ENCODE measurements at regions not wholly inside any gene's neighbourhood (a gene's known extent, or its start where the extent isn't known, plus 50 kb on each side); places are given as distances from the start of the nearest gene placed in this dataset.

- no peaks in the 10 kb centered on the region for H3K9me3 ChIP-seq (replicated peaks; ENCODE audit: control insufficient read depth, insufficient read depth, low read length)
- no peaks in the 10 kb centered on the region for H3K27me3 ChIP-seq (ENCODE audit: control insufficient read depth in 2 of 2, insufficient read depth in 2 of 2, low read length in 2 of 2)
- no peaks in the 10 kb centered on the region for H3K9me1 ChIP-seq (replicated peaks; ENCODE audit: control insufficient read depth, extremely low read depth, insufficient read depth, low read length)
- dilution Hi-C loops (cut with MboI; ENCODE audit: extremely low pct_ligation_motif_present, low sequenced_read_pairs) = no loop called here
- H3K9ac ChIP-seq (replicated peaks; ENCODE audit: extremely low read depth, insufficient read depth, low read length) = no peak overlapping the region
- H3K4me1 ChIP-seq (ENCODE audit: control insufficient read depth, extremely low read depth, insufficient read depth, low read length) = no peaks in the 10 kb centered on the region
- no peak overlapping the region for H3K4me2 ChIP-seq (ENCODE audit: insufficient read depth, low read length)
- TF ChIP-seq JUN (IDR thresholded peaks at IDR 0.05; ENCODE audit: borderline replicate concordance, insufficient read depth, insufficient read length, low read depth) = no peak
- no peak for TF ChIP-seq MYC (IDR thresholded peaks at IDR 0.05; ENCODE audit: low read depth, low read length)
- no peak for TF ChIP-seq POLR2A (IDR thresholded peaks at IDR 0.05; ENCODE audit: low read depth, low read length)
- TF ChIP-seq, protein P1, sequence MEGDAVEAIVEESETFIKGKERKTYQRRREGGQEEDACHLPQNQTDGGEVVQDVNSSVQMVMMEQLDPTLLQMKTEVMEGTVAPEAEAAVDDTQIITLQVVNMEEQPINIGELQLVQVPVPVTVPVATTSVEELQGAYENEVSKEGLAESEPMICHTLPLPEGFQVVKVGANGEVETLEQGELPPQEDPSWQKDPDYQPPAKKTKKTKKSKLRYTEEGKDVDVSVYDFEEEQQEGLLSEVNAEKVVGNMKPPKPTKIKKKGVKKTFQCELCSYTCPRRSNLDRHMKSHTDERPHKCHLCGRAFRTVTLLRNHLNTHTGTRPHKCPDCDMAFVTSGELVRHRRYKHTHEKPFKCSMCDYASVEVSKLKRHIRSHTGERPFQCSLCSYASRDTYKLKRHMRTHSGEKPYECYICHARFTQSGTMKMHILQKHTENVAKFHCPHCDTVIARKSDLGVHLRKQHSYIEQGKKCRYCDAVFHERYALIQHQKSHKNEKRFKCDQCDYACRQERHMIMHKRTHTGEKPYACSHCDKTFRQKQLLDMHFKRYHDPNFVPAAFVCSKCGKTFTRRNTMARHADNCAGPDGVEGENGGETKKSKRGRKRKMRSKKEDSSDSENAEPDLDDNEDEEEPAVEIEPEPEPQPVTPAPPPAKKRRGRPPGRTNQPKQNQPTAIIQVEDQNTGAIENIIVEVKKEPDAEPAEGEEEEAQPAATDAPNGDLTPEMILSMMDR (IDR thresholded peaks at IDR 0.05; ENCODE audit: extremely low read depth in 1 of 2, insufficient read depth in 1 of 2, low read depth in 1 of 2, low read length in 2 of 2) = no peak
- no peak for TF ChIP-seq POLR2AphosphoS5 (IDR thresholded peaks at IDR 0.05; ENCODE audit: insufficient read depth, low read depth, low read length)
- no peak for TF ChIP-seq GATA2 (IDR thresholded peaks at IDR 0.05; ENCODE audit: insufficient read depth, insufficient read length, low read depth, low read length)
- no peak for TF ChIP-seq FOS (IDR thresholded peaks at IDR 0.05; ENCODE audit: borderline replicate concordance, insufficient read depth, low read length)
- TF ChIP-seq EZH2 (IDR thresholded peaks at IDR 0.05; ENCODE audit: borderline replicate concordance, low read depth, low read length, severe bottlenecking) = no peak
- TF ChIP-seq MAX (IDR thresholded peaks at IDR 0.05; ENCODE audit: insufficient read depth, insufficient read length) = no peak
- no peak for DNase-seq (ENCODE audit: low read depth, low spot score)
- no peaks in the 10 kb centered on the region for H4K20me1 ChIP-seq (replicated peaks; ENCODE audit: control insufficient read depth, extremely low read depth, insufficient read depth, low read length)
- CTCF ChIA-PET = no interaction called here
- intact Hi-C loops (cut with micrococcal nuclease) = no loop called here
- no peak overlapping the region for H3K27ac ChIP-seq (ENCODE audit: insufficient read depth, low read depth, low read length)
- no peak overlapping the region for H2AFZ ChIP-seq (ENCODE audit: low read depth, low read length)
- no peaks in the 10 kb centered on the region for H3K79me2 ChIP-seq (ENCODE audit: control insufficient read depth, insufficient read depth, low read length)
- FAIRE-seq = no peak
- BruUV-seq (replicated peaks) = no TSS peak
- POLR2A ChIA-PET = no interaction called here
- no peak overlapping the region for H3K4me3 ChIP-seq (replicated peaks in 1 of 3; ENCODE audit: insufficient read depth in 1 of 3, low read depth in 1 of 3, low read length in 3 of 3)
- no peaks in the 10 kb centered on the region for H3K36me3 ChIP-seq (ENCODE audit: control insufficient read depth in 2 of 2, extremely low read depth in 1 of 2, insufficient read depth in 2 of 2, low read length in 2 of 2)
These were observed 670.8 kb downstream of the SORCS1 start for GRCh38 chr10:106493751-106494150.

Data from endothelial cell of umbilical vein (primary cell).